Bronchial epithelial cell (primary cell): ENCODE measurements at regions not wholly inside any gene's neighbourhood (a gene's known extent, or its start where the extent isn't known, plus 50 kb on each side); places are given as distances from the start of the nearest gene placed in this dataset.

Experiments used
- DNase-seq: peaks from one replicate; pipeline ENCODE4 v3.0.0-alpha.2; 2010; ENCODE audit warnings: low read depth
- FAIRE-seq: peaks from 2 replicates; lab custom pipeline; 2011; peaks lifted over from hg19 to GRCh38; lab: Jason Lieb, UNC
- H3K27me3 ChIP-seq: 2 replicates; pipeline ENCODE4 v1.5.1; 2011; ENCODE audit warnings: low read length; ENCODE audit not compliant: control insufficient read depth, insufficient read depth
- H3K36me3 ChIP-seq: 2 replicates; pipeline ENCODE4 v1.5.1; 2011; ENCODE audit warnings: low read length; ENCODE audit not compliant: control insufficient read depth, insufficient read depth
- H3K4me3 ChIP-seq: 2 replicates; pipeline ENCODE4 v1.5.1; 2011; ENCODE audit warnings: mild to moderate bottlenecking, low read depth, low read length, control low read depth
- TF ChIP-seq, protein P1 (sequence below): IDR thresholded peaks from 2 replicates; pipeline ENCODE4 v1.5.1; 2011; ENCODE audit warnings: mild to moderate bottlenecking, moderate library complexity, low read length, control low read depth, inconsistent platforms; ENCODE audit not compliant: insufficient read depth, severe bottlenecking

DNA sequence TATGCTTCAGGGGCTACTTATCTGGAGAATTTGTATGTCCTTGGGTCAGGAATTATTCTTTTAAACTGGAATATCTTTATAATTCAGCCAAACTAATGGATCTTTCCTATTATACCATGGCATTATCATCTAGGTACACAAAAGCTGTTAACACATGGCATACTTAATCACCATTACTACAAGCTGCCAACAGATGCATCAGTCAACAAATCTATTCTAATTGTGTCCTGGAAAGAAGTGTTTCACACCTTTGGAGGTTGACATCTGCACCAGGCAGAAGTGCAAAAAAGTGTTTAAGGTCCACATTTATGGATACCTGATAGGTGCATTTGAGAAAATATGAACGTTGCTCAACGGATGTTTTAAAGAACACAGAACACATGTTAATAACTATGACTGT, 470.2 kb upstream of the ADGRL2 start:
- H3K27me3 ChIP-seq = no peaks in the 10 kb centered on the region
- no peak overlapping the region for H3K4me3 ChIP-seq
- no peaks in the 10 kb centered on the region for H3K36me3 ChIP-seq
- DNase-seq (no peak), FAIRE-seq (no peak)
- TF ChIP-seq, protein P1, sequence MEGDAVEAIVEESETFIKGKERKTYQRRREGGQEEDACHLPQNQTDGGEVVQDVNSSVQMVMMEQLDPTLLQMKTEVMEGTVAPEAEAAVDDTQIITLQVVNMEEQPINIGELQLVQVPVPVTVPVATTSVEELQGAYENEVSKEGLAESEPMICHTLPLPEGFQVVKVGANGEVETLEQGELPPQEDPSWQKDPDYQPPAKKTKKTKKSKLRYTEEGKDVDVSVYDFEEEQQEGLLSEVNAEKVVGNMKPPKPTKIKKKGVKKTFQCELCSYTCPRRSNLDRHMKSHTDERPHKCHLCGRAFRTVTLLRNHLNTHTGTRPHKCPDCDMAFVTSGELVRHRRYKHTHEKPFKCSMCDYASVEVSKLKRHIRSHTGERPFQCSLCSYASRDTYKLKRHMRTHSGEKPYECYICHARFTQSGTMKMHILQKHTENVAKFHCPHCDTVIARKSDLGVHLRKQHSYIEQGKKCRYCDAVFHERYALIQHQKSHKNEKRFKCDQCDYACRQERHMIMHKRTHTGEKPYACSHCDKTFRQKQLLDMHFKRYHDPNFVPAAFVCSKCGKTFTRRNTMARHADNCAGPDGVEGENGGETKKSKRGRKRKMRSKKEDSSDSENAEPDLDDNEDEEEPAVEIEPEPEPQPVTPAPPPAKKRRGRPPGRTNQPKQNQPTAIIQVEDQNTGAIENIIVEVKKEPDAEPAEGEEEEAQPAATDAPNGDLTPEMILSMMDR = no peak

DNA sequence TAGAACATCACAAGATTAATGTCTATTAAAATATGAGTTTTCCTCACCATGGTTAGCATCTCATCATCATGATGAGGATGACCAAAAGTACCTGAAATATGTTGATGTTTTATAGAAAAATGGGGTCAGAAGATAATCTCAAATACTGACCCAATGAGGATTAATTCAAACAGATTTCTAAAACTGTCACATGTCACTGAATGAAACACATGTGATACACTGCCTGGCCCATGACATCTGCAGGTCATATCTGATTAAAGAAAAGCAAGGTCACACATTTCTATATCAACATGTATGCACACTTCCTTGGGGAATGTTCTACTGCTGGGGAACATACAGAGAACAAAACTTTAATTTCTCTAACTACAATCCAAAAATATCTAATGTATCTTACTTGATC, 470.6 kb upstream of the ADGRL2 start:
- no peak overlapping the region for H3K4me3 ChIP-seq
- FAIRE-seq (no peak), DNase-seq (no peak)
- no peaks in the 10 kb centered on the region for H3K27me3 ChIP-seq
- TF ChIP-seq, protein P1 = no peak
- H3K36me3 ChIP-seq = no peaks in the 10 kb centered on the region

DNA sequence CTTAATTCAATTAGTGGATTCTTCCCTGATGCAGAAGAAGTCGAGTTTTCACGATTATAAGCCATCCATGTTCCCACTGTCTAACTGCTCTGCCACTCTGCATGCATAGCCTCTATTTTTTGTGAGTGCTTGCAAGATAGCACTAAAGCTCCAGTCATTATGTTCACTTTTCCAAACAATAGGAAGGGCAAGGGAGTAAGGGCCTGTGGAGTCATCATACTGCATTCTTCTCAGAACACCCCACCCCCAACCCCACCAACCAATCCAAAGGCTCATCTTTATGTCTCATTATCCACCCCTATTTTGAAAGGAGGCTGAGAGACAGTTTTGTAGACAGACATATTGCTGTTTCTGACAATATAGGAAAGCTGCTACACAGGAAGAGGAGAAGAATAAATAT, 471.7 kb upstream of the ADGRL2 start:
- Histone ChIP-seq H3K4me3 (no peak overlapping the region), H3K27me3 (no peaks in the 10 kb centered on the region), H3K36me3 (no peaks in the 10 kb centered on the region)
- FAIRE-seq (no peak), DNase-seq (no peak)
- TF ChIP-seq, protein P1 = no peak

DNA sequence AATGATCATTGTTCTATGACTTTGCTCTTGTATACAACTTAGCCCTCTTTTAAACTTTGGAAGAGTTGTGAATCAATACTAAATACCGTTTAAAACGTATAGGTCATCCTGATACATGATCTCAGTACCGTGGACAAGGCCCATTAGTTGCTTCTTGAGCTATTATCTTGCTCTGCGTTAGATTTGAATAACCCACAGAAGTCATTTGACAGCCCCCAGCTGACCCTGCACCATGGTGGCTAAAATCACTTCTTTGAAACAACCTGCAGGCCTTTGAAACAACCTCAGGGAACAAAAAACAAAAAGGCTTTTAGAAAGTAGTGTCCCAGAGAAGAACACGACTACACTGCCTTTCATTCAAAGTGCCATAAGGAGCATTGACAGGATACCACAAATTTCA, 473.0 kb upstream of the ADGRL2 start:
- TF ChIP-seq, protein P1 = no peak
- Histone ChIP-seq H3K4me3 (no peak overlapping the region), H3K36me3 (no peaks in the 10 kb centered on the region), H3K27me3 (no peaks in the 10 kb centered on the region)
- DNase-seq = no peak
- FAIRE-seq = no peak

DNA sequence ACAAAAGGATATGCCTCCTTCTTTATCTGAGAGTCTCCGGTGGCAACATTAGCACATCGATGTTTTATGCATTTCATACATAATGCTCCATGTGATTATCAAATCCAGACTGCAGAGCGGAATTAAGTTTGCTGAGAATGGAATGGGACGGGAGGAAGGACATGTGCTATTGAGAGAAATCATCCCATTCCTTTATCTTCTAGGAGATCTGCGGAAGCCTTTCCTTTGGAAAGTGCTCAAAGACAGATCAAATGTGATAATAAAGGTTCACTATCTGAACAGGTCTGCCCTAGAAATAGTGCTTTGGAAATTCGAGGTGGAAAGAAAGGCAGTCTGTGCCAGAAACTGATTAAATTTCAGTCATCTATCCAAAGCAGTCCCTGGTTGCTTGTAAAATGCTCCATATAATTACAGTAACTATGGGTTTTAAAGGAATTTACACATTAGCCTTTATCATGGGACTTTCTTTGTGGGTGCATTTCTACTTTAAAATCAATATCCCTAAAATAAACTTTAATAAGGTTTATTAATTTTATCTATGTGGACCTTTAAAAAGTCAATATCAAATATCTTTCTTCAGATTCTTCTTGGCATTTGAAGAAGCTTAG, 473.5 kb upstream of the ADGRL2 start:
- DNase-seq = no peak
- H3K36me3 ChIP-seq = no peaks in the 10 kb centered on the region
- no peaks in the 10 kb centered on the region for H3K27me3 ChIP-seq
- FAIRE-seq = no peak
- TF ChIP-seq, protein P1 = no peak
- H3K4me3 ChIP-seq = no peak overlapping the region

DNA sequence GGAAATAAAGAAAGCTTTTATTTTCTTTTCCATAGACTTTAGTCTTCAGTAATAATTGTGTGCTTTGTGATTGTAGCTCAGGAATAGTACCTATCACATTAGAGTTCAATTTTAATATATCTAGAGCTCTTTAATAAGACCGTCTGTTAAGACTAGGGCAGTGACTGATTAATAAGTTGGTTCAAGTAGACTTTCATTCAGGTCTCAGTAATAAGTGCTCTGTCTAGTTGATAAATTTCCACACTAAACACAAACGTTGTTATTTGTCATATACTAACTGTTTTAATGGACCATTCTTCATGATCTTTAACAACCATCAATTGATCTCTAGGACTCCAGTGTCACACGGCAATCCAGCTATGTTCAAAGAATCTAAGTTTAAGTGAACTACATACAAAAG, 474.5 kb upstream of the ADGRL2 start:
- FAIRE-seq = no peak
- no peak for DNase-seq
- Histone ChIP-seq H3K36me3 (no peaks in the 10 kb centered on the region), H3K27me3 (no peaks in the 10 kb centered on the region), H3K4me3 (no peak overlapping the region)
- TF ChIP-seq, protein P1 = no peak
